ENCODE measurements at regions not wholly inside any gene's neighbourhood (a gene's known extent, or its start where the extent isn't known, plus 50 kb on each side); places are given as distances from the start of the nearest gene placed in this dataset.
A peak's percentile ranks its signal among the peaks of the same experiment; 100 is the strongest.

- Histone ChIP-seq H3K4me1 (ENCODE audit: insufficient read depth, low read length) (peaks cover 14% of the 10 kb centered on the region), H3K79me2 (ENCODE audit: insufficient read depth, low read length) (no peaks in the 10 kb centered on the region), H4K20me1 (ENCODE audit: insufficient read depth, low read length) (no peaks in the 10 kb centered on the region), H3K27ac (ENCODE audit: low read depth, low read length) (no peak overlapping the region), H3K9me3 (ENCODE audit: low read depth, low read length) (no peaks in the 10 kb centered on the region), H3K27me3 (ENCODE audit: insufficient read depth, low read length) (no peaks in the 10 kb centered on the region), H3K4me3 (ENCODE audit: insufficient read depth, low read length) (no peak overlapping the region), H3K36me3 (ENCODE audit: insufficient read depth, low read length) (no peaks in the 10 kb centered on the region), H3K4me2 (ENCODE audit: insufficient read depth, low read length) (no peak overlapping the region), H2AFZ (ENCODE audit: low read length) (no peak overlapping the region)
- no peak for DNase-seq (ENCODE audit: insufficient read length, low spot score, missing footprints)
- TF ChIP-seq CTCF (IDR thresholded peaks at IDR 0.05; ENCODE audit: extremely low read depth, low read depth, low read length): no peak
Observed at GRCh38 chr7:46833197-46833596, 748.7 kb downstream of the TNS3 start.

GRCh38 chr7:46832136-46832535 lies 749.8 kb downstream of the TNS3 start:
- Histone ChIP-seq H3K27me3 (ENCODE audit: insufficient read depth, low read length) (no peaks in the 10 kb centered on the region), H3K4me1 (ENCODE audit: insufficient read depth, low read length) (peaks cover 14% of the 10 kb centered on the region), H3K4me3 (ENCODE audit: insufficient read depth, low read length) (no peak overlapping the region), H3K36me3 (ENCODE audit: insufficient read depth, low read length) (no peaks in the 10 kb centered on the region), H3K79me2 (ENCODE audit: insufficient read depth, low read length) (no peaks in the 10 kb centered on the region), H3K4me2 (ENCODE audit: insufficient read depth, low read length) (no peak overlapping the region), H2AFZ (ENCODE audit: low read length) (no peak overlapping the region), H3K9me3 (ENCODE audit: low read depth, low read length) (no peaks in the 10 kb centered on the region), H3K27ac (ENCODE audit: low read depth, low read length) (no peak overlapping the region), H4K20me1 (ENCODE audit: insufficient read depth, low read length) (no peaks in the 10 kb centered on the region)
- no peak for TF ChIP-seq CTCF (IDR thresholded peaks at IDR 0.05; ENCODE audit: extremely low read depth, low read depth, low read length)
- no peak for DNase-seq (ENCODE audit: insufficient read length, low spot score, missing footprints)

- no peaks in the 10 kb centered on the region for H3K9me3 ChIP-seq (ENCODE audit: low read depth, low read length)
- no peaks in the 10 kb centered on the region for H3K79me2 ChIP-seq (ENCODE audit: insufficient read depth, low read length)
- H3K27ac ChIP-seq (ENCODE audit: low read depth, low read length): no peak overlapping the region
- no peak for TF ChIP-seq CTCF (IDR thresholded peaks at IDR 0.05; ENCODE audit: extremely low read depth, low read depth, low read length)
- no peaks in the 10 kb centered on the region for H3K4me1 ChIP-seq (ENCODE audit: insufficient read depth, low read length)
- H4K20me1 ChIP-seq (ENCODE audit: insufficient read depth, low read length): no peaks in the 10 kb centered on the region
- H3K27me3 ChIP-seq (ENCODE audit: insufficient read depth, low read length): no peaks in the 10 kb centered on the region
- no peak for DNase-seq (ENCODE audit: insufficient read length, low spot score, missing footprints)
- no peaks in the 10 kb centered on the region for H3K36me3 ChIP-seq (ENCODE audit: insufficient read depth, low read length)
- no peak overlapping the region for H3K4me3 ChIP-seq (ENCODE audit: insufficient read depth, low read length)
- no peak overlapping the region for H2AFZ ChIP-seq (ENCODE audit: low read length)
- H3K4me2 ChIP-seq (ENCODE audit: insufficient read depth, low read length): no peak overlapping the region
Observed at GRCh38 chr7:46819819-46820218, 762.1 kb downstream of the TNS3 start.

GRCh38 chr7:46814516-46815250 lies 767.2 kb downstream of the TNS3 start:
- H4K20me1 ChIP-seq (ENCODE audit: insufficient read depth, low read length): no peaks in the 10 kb centered on the region
- H3K27me3 ChIP-seq (ENCODE audit: insufficient read depth, low read length): no peaks in the 10 kb centered on the region
- no peak for TF ChIP-seq CTCF (IDR thresholded peaks at IDR 0.05; ENCODE audit: extremely low read depth, low read depth, low read length)
- peaks cover 21% of the 10 kb centered on the region for H3K4me1 ChIP-seq (ENCODE audit: insufficient read depth, low read length)
- H2AFZ ChIP-seq (ENCODE audit: low read length): peak overlapping the region; percentile 64
- H3K4me2 ChIP-seq (ENCODE audit: insufficient read depth, low read length): no peak overlapping the region
- H3K79me2 ChIP-seq (ENCODE audit: insufficient read depth, low read length): no peaks in the 10 kb centered on the region
- peak overlapping the region; percentile 27 for H3K27ac ChIP-seq (ENCODE audit: low read depth, low read length)
- no peak overlapping the region for H3K4me3 ChIP-seq (ENCODE audit: insufficient read depth, low read length)
- no peak for DNase-seq (ENCODE audit: insufficient read length, low spot score, missing footprints)
- H3K36me3 ChIP-seq (ENCODE audit: insufficient read depth, low read length): no peaks in the 10 kb centered on the region
- H3K9me3 ChIP-seq (ENCODE audit: low read depth, low read length): no peaks in the 10 kb centered on the region

All from osteoblast (primary cell).